ENCODE measurements at regions not wholly inside any gene's neighbourhood (a gene's known extent, or its start where the extent isn't known, plus 50 kb on each side); places are given as distances from the start of the nearest gene placed in this dataset.

DNA sequence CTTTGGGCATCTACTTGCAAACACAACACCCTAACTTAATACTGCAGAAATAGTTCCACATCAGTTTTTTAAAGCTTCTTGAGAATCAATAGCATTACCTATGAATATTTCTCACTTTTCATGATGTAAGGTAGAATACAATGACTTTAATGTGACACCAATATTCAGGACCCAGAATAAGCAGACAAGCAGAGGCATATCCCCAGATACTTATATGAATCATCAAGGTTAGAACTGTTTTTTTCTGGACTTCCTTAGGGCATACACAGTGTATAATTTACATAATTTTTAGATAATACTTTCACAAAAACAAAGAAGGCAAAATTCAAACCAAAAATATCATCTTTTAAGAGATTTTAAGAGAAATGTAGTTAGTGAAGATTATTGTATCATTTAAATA is 885.8 kb downstream of the FSCB start:
- Histone ChIP-seq H3K4me1 (no peaks in the 10 kb centered on the region), H3K27ac (no peak overlapping the region), H3K27me3 (no peaks in the 10 kb centered on the region), H3K9me3 (no peaks in the 10 kb centered on the region), H3K4me3 (no peak overlapping the region), H3K36me3 (no peaks in the 10 kb centered on the region)
- DNase-seq = no peak
- TF ChIP-seq POLR2A (IDR thresholded peaks at IDR 0.05) = no peak
- TF ChIP-seq, protein P1, sequence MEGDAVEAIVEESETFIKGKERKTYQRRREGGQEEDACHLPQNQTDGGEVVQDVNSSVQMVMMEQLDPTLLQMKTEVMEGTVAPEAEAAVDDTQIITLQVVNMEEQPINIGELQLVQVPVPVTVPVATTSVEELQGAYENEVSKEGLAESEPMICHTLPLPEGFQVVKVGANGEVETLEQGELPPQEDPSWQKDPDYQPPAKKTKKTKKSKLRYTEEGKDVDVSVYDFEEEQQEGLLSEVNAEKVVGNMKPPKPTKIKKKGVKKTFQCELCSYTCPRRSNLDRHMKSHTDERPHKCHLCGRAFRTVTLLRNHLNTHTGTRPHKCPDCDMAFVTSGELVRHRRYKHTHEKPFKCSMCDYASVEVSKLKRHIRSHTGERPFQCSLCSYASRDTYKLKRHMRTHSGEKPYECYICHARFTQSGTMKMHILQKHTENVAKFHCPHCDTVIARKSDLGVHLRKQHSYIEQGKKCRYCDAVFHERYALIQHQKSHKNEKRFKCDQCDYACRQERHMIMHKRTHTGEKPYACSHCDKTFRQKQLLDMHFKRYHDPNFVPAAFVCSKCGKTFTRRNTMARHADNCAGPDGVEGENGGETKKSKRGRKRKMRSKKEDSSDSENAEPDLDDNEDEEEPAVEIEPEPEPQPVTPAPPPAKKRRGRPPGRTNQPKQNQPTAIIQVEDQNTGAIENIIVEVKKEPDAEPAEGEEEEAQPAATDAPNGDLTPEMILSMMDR (IDR thresholded peaks at IDR 0.05) = no peak

DNA sequence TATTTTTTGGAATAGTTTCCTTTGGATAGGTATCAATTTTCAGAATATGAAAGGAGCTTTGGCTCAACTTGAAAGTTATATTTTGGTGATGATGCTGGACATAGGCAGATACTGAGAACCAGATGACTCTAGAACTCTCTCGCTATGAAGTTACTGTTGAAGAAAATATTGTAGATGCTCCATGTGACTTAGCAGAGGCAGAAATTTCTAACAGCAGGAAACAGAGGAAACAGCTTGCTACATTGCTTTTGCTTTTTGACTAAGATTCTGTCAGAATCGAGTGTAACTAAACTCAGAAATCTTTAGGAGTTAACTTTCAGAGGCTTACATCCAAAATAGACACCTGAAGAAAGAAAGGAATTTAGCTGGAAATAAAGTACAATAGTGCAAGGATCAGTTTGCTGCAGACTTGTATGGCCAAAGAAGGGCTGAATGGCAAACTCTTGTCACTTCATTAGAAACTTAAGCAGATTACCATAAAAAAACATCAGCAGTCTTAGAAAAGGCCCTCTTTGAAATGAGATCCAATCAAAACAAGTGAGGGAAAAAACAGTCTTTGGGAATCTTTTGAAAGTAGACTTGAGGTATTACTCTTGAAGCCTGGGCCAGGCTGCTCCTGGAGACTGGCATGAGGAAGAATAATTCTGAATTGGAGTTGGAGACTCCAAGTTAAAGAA is 911.8 kb downstream of the FSCB start:
- no peak overlapping the region for H3K27ac ChIP-seq
- no peak for DNase-seq
- no peaks in the 10 kb centered on the region for H3K9me3 ChIP-seq
- TF ChIP-seq, protein P1 (IDR thresholded peaks at IDR 0.05) = no peak
- no peak for TF ChIP-seq POLR2A (IDR thresholded peaks at IDR 0.05)
- no peaks in the 10 kb centered on the region for H3K36me3 ChIP-seq
- no peak overlapping the region for H3K4me3 ChIP-seq
- H3K27me3 ChIP-seq = no peaks in the 10 kb centered on the region
- H3K4me1 ChIP-seq = no peaks in the 10 kb centered on the region

DNA sequence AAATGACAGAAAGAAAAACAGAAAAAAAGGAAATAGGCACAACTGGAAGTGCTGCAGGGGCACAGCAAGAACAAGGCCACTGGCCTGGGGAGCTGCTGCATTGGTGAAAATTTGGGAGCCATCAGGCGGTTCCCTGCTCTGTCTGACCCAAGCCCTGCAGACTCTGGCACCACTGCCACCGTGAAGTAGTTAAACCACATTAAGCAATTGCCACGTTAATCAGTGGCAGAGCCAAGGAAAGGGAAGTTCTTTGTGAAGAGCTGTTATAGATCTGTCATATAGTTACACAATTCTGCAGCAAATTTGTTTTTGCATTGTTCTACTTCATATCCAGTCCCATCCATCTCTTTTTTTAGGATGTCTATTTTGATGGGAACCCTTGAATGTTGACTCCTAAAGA is 915.3 kb downstream of the FSCB start:
- Histone ChIP-seq H3K9me3 (no peaks in the 10 kb centered on the region), H3K27ac (no peak overlapping the region), H3K4me3 (no peak overlapping the region), H3K36me3 (no peaks in the 10 kb centered on the region), H3K27me3 (no peaks in the 10 kb centered on the region), H3K4me1 (no peaks in the 10 kb centered on the region)
- DNase-seq = no peak
- TF ChIP-seq, protein P1 (IDR thresholded peaks at IDR 0.05) = no peak
- TF ChIP-seq POLR2A (IDR thresholded peaks at IDR 0.05) = no peak

DNA sequence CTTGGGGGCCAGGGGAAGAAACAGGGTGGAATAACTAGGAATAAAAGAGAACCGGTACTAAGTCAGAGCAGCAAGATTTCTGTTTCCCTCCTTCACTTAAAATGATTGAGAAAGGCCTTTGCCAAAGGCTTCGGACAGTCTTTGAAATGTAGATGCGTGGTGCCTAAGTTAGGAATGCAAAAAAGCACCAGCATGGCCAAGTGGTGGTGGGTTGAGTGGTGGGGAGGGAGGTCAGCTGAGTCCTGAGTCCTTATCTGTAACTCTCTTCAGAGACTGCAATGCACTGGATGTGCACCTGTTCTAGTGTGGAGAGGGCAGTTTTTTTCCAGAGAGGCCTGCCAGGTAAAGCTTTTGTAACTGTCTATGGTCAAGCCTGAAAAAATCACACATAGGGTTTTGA is 919.9 kb downstream of the FSCB start:
- H3K4me3 ChIP-seq = no peak overlapping the region
- TF ChIP-seq, protein P1 (IDR thresholded peaks at IDR 0.05) = no peak
- no peak for TF ChIP-seq POLR2A (IDR thresholded peaks at IDR 0.05)
- no peaks in the 10 kb centered on the region for H3K27me3 ChIP-seq
- no peaks in the 10 kb centered on the region for H3K9me3 ChIP-seq
- H3K4me1 ChIP-seq = no peaks in the 10 kb centered on the region
- no peak overlapping the region for H3K27ac ChIP-seq
- no peak for DNase-seq
- H3K36me3 ChIP-seq = no peaks in the 10 kb centered on the region

DNA sequence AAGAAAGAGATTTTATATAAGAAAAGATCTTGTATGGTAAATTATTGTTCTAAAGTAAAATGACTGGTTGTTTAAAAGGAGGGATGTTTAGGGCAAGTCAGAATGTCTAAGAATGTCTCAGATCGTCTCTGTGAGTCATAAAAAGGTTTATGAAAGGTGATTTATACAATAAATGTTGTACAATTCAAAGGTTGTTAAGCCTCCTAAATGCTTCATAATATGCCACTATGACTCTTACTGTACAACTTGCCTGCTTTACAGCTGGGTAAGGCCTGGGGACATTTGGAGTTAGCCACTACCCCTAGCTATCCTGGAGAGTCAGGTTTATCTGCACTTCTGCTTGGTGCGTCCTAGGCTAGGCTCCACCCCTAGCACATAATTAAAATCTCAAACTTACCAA is 927.4 kb downstream of the FSCB start:
- Histone ChIP-seq H3K36me3 (no peaks in the 10 kb centered on the region), H3K27ac (no peak overlapping the region), H3K4me3 (no peak overlapping the region), H3K27me3 (no peaks in the 10 kb centered on the region), H3K4me1 (no peaks in the 10 kb centered on the region), H3K9me3 (no peaks in the 10 kb centered on the region)
- DNase-seq = no peak
- TF ChIP-seq, protein P1 (IDR thresholded peaks at IDR 0.05) = no peak
- TF ChIP-seq POLR2A (IDR thresholded peaks at IDR 0.05) = no peak

DNA sequence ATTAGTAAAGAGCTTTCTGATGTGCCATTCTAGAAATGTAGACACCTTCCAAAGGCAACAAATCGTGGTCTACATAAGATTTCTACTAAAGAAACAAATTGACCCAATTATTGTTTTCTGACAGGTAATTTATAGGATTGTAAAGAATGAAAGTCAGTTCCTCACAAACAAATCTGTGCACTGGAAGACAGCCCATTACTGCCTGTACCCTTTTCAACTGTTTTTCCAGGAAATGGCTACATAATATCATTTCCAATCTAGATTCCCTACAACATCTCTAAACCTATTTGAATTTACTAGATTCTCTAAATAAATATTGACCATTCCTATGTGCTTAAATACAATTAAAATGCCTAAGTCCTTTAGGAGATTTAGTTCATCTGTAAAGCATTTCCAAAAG is 939.1 kb downstream of the FSCB start:
- Histone ChIP-seq H3K4me1 (no peaks in the 10 kb centered on the region), H3K4me3 (no peak overlapping the region), H3K27ac (no peak overlapping the region), H3K36me3 (no peaks in the 10 kb centered on the region), H3K9me3 (no peaks in the 10 kb centered on the region), H3K27me3 (no peaks in the 10 kb centered on the region)
- TF ChIP-seq, protein P1 (IDR thresholded peaks at IDR 0.05) = no peak
- TF ChIP-seq POLR2A (IDR thresholded peaks at IDR 0.05) = no peak
- no peak for DNase-seq
